HEK293 (cell line): ENCODE measurements at regions not wholly inside any gene's neighbourhood (a gene's known extent, or its start where the extent isn't known, plus 50 kb on each side); places are given as distances from the start of the nearest gene placed in this dataset.

Source experiments
- CTCF ChIA-PET: fragments of 350-600 bp; formaldehyde crosslinking; extraction: SDS; loops from one replicate; lab custom pipeline; 2021; ENCODE audit warnings: antibody characterized with exemption; lab: Yijun Ruan, JAX
- POLR2A ChIA-PET: fragments of 300-600 bp; formaldehyde crosslinking; extraction: SDS; loops from one replicate; lab custom pipeline; 2020; ENCODE audit warnings: antibody characterized with exemption, inconsistent platforms; lab: Yijun Ruan, JAX
- H3K27ac ChIP-seq: fragments of 200-500 bp; sonication (Bioruptor generic); 2 replicates; pipeline ENCODE4 v1.5.1; 2014; ENCODE audit warnings: low read depth, low read length, control low read depth, inconsistent platforms; ENCODE audit errors: extremely low read depth
- H3K36me3 ChIP-seq, 2 experiments: fragments of 200-500 bp in 1 of 2; sonication (Bioruptor generic) in 1 of 2; 1 replicate in 1 of 2; 2 replicates in 1 of 2; pipeline ENCODE4 v1.5.1; 2014 to 2017; ENCODE audit warnings: inconsistent platforms in 2 of 2, low read length in 2 of 2; ENCODE audit not compliant: control insufficient read depth in 2 of 2, insufficient read depth in 1 of 2
- H3K4me1 ChIP-seq: fragments of 200-500 bp; sonication (Bioruptor generic); 2 replicates; pipeline ENCODE4 v1.5.1; 2014; ENCODE audit warnings: mild to moderate bottlenecking, low read length, inconsistent platforms; ENCODE audit not compliant: control insufficient read depth, insufficient read depth
- H3K4me3 ChIP-seq: 2 replicates; pipeline ENCODE4 v1.5.1; 2011; ENCODE audit warnings: low read depth, mild to moderate bottlenecking, control low read depth, low read length, moderate library complexity
- H3K9me3 ChIP-seq: fragments of 200-500 bp; sonication (Bioruptor generic); 2 replicates; pipeline ENCODE4 v1.5.1; 2014; ENCODE audit warnings: low read depth, low read length, inconsistent platforms; ENCODE audit not compliant: control insufficient read depth, insufficient read depth
- BCL11A ChIP-seq: fragments of 450-650 bp; formaldehyde crosslinking; IDR thresholded peaks from 2 replicates; pipeline ENCODE4 v1.5.1; 2016; ENCODE audit warnings: low read depth, missing biosample characterization, missing genetic modification characterization
- HOXA7 ChIP-seq: sonication (generic); formaldehyde crosslinking; IDR thresholded peaks from 2 replicates; pipeline ENCODE4 v1.8.1; 2022; ENCODE audit warnings: missing genetic modification reagents, borderline replicate concordance
- KLF1 ChIP-seq: fragments of 450-650 bp; formaldehyde crosslinking; IDR thresholded peaks from 2 replicates; pipeline ENCODE4 v1.5.1; 2016; ENCODE audit warnings: missing biosample characterization, missing genetic modification characterization
- KLF10 ChIP-seq: fragments of 450-650 bp; IDR thresholded peaks from 2 replicates; pipeline ENCODE4 v1.5.1; 2018; ENCODE audit warnings: missing biosample characterization, mild to moderate bottlenecking, missing genetic modification characterization
- REPIN1 ChIP-seq: fragments of 450-650 bp; formaldehyde crosslinking; IDR thresholded peaks from 2 replicates; pipeline ENCODE4 v1.5.1; 2017; ENCODE audit warnings: missing biosample characterization, missing genetic modification characterization, low read depth
- ZBTB8A ChIP-seq: fragments of 450-650 bp; formaldehyde crosslinking; IDR thresholded peaks from 2 replicates; pipeline ENCODE4 v1.5.1; 2016; ENCODE audit warnings: missing biosample characterization, missing genetic modification characterization
- ZFP3 ChIP-seq: fragments of 450-650 bp; formaldehyde crosslinking; IDR thresholded peaks from 2 replicates; pipeline ENCODE4 v1.5.1; 2016; ENCODE audit warnings: low read depth, missing biosample characterization, missing genetic modification characterization
- ZNF174 ChIP-seq: fragments of 450-650 bp; formaldehyde crosslinking; IDR thresholded peaks from 2 replicates; pipeline ENCODE4 v1.5.0; 2017; ENCODE audit warnings: missing biosample characterization, mild to moderate bottlenecking, missing genetic modification characterization
- ZNF211 ChIP-seq: fragments of 450-650 bp; formaldehyde crosslinking; IDR thresholded peaks from 2 replicates; pipeline ENCODE4 v1.5.1; 2016; ENCODE audit warnings: low read depth, missing biosample characterization, missing genetic modification characterization
- ZNF24 ChIP-seq: fragments of 450-650 bp; formaldehyde crosslinking; IDR thresholded peaks from 2 replicates; pipeline ENCODE4 v1.5.1; 2016; ENCODE audit warnings: missing biosample characterization, missing genetic modification characterization
- ZNF350 ChIP-seq: fragments of 450-650 bp; formaldehyde crosslinking; IDR thresholded peaks from 2 replicates; pipeline ENCODE4 v1.5.0; 2017; ENCODE audit warnings: missing biosample characterization, mild to moderate bottlenecking, missing genetic modification characterization
- ZNF354C ChIP-seq: fragments of 450-650 bp; formaldehyde crosslinking; IDR thresholded peaks from 2 replicates; pipeline ENCODE4 v1.5.1; 2016; ENCODE audit warnings: missing biosample characterization, missing genetic modification characterization, low read depth, borderline replicate concordance
- ZNF423 ChIP-seq: fragments of 450-650 bp; formaldehyde crosslinking; IDR thresholded peaks from 2 replicates; pipeline ENCODE4 v1.5.1; 2016; ENCODE audit warnings: missing biosample characterization, missing genetic modification characterization
- ZNF426 ChIP-seq: fragments of 450-650 bp; formaldehyde crosslinking; IDR thresholded peaks from 2 replicates; pipeline ENCODE4 v1.5.1; 2017; ENCODE audit warnings: missing biosample characterization, missing genetic modification characterization, mild to moderate bottlenecking, inconsistent platforms, moderate library complexity
- ZNF433 ChIP-seq: fragments of 450-650 bp; formaldehyde crosslinking; IDR thresholded peaks from 2 replicates; pipeline ENCODE4 v1.5.1; 2016; ENCODE audit warnings: missing biosample characterization, missing genetic modification characterization, low read depth
- ZNF664 ChIP-seq: fragments of 450-650 bp; formaldehyde crosslinking; IDR thresholded peaks from 2 replicates; pipeline ENCODE4 v1.5.1; 2016; ENCODE audit warnings: missing biosample characterization, missing genetic modification characterization
- TF ChIP-seq, protein P1 (sequence below): fragments of 450-650 bp; formaldehyde crosslinking; IDR thresholded peaks from 2 replicates; pipeline ENCODE4 v1.5.1; 2016; ENCODE audit warnings: missing biosample characterization, missing genetic modification characterization, low read depth
- TF ChIP-seq, protein P2 (sequence below): fragments of 450-650 bp; formaldehyde crosslinking; IDR thresholded peaks from 2 replicates; pipeline ENCODE4 v1.5.1; 2016; ENCODE audit warnings: missing biosample characterization, missing genetic modification characterization, borderline replicate concordance
- TF ChIP-seq, protein P3 (sequence below): fragments of 450-650 bp; IDR thresholded peaks from 2 replicates; pipeline ENCODE4 v1.5.1; 2018; ENCODE audit warnings: missing biosample characterization, mild to moderate bottlenecking, missing genetic modification characterization
- TF ChIP-seq, protein P4 (sequence below): fragments of 450-650 bp; formaldehyde crosslinking; IDR thresholded peaks from 2 replicates; pipeline ENCODE4 v1.5.1; 2016; ENCODE audit warnings: missing biosample characterization, missing genetic modification characterization
- TF ChIP-seq, protein P5 (sequence below): fragments of 450-650 bp; IDR thresholded peaks from 2 replicates; pipeline ENCODE4 v1.5.1; 2018; ENCODE audit warnings: missing biosample characterization, missing genetic modification characterization

DNA sequence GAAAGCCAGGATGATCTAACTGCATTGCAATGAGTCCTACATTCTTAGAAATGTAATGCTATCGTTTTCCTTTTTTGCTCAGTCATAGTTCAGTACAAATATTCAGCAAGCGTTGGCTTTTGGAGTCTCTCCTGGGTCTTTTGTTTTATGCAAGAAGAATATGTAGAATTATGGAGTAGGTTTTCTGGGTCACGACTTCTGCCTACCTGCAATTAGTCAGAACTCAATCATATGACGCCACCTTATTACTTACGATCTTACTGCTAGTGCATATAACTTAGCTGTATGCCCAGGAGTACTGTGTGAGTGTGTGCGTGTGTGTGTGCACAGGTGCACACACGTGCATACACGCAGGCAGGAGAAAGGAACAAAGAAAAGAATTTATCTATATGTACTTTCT lies 640.2 kb downstream of the STK39 start (continued):
- TF ChIP-seq, protein P1, sequence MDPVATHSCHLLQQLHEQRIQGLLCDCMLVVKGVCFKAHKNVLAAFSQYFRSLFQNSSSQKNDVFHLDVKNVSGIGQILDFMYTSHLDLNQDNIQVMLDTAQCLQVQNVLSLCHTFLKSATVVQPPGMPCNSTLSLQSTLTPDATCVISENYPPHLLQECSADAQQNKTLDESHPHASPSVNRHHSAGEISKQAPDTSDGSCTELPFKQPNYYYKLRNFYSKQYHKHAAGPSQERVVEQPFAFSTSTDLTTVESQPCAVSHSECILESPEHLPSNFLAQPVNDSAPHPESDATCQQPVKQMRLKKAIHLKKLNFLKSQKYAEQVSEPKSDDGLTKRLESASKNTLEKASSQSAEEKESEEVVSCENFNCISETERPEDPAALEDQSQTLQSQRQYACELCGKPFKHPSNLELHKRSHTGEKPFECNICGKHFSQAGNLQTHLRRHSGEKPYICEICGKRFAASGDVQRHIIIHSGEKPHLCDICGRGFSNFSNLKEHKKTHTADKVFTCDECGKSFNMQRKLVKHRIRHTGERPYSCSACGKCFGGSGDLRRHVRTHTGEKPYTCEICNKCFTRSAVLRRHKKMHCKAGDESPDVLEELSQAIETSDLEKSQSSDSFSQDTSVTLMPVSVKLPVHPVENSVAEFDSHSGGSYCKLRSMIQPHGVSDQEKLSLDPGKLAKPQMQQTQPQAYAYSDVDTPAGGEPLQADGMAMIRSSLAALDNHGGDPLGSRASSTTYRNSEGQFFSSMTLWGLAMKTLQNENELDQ, result no peak

DNA sequence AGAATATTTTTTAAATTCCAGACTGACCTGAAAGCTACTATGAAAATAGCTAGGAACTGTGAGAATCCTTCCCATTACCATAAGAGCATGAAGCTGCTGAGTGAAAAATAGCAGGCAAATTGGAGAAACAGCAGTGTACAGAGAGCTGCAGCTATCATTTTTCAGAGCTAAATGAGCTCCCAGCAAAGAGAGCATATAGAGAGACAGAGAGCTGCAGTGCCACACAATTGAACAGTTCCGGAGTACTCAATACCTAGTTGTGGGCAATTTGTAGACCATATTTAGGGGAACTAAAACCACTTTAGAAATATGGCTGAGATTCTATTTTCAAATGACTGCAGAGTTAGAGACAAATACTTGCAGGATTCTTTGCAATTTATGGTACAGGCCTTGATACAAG lies 645.3 kb downstream of the STK39 start:
- Histone ChIP-seq H3K4me3 (no peak overlapping the region), H3K9me3 (no peaks in the 10 kb centered on the region), H3K27ac (no peak overlapping the region), H3K36me3 (no peaks in the 10 kb centered on the region), H3K4me1 (no peaks in the 10 kb centered on the region)
- ChIA-PET CTCF (no interaction called here), POLR2A (no interaction called here)
- no peak for TF ChIP-seq ZNF350
- TF ChIP-seq, protein P2, sequence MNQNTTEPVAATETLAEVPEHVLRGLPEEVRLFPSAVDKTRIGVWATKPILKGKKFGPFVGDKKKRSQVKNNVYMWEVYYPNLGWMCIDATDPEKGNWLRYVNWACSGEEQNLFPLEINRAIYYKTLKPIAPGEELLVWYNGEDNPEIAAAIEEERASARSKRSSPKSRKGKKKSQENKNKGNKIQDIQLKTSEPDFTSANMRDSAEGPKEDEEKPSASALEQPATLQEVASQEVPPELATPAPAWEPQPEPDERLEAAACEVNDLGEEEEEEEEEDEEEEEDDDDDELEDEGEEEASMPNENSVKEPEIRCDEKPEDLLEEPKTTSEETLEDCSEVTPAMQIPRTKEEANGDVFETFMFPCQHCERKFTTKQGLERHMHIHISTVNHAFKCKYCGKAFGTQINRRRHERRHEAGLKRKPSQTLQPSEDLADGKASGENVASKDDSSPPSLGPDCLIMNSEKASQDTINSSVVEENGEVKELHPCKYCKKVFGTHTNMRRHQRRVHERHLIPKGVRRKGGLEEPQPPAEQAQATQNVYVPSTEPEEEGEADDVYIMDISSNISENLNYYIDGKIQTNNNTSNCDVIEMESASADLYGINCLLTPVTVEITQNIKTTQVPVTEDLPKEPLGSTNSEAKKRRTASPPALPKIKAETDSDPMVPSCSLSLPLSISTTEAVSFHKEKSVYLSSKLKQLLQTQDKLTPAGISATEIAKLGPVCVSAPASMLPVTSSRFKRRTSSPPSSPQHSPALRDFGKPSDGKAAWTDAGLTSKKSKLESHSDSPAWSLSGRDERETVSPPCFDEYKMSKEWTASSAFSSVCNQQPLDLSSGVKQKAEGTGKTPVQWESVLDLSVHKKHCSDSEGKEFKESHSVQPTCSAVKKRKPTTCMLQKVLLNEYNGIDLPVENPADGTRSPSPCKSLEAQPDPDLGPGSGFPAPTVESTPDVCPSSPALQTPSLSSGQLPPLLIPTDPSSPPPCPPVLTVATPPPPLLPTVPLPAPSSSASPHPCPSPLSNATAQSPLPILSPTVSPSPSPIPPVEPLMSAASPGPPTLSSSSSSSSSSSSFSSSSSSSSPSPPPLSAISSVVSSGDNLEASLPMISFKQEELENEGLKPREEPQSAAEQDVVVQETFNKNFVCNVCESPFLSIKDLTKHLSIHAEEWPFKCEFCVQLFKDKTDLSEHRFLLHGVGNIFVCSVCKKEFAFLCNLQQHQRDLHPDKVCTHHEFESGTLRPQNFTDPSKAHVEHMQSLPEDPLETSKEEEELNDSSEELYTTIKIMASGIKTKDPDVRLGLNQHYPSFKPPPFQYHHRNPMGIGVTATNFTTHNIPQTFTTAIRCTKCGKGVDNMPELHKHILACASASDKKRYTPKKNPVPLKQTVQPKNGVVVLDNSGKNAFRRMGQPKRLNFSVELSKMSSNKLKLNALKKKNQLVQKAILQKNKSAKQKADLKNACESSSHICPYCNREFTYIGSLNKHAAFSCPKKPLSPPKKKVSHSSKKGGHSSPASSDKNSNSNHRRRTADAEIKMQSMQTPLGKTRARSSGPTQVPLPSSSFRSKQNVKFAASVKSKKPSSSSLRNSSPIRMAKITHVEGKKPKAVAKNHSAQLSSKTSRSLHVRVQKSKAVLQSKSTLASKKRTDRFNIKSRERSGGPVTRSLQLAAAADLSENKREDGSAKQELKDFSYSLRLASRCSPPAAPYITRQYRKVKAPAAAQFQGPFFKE, result no peak
- no peak for TF ChIP-seq ZNF174
- TF ChIP-seq ZNF426, result no peak

DNA sequence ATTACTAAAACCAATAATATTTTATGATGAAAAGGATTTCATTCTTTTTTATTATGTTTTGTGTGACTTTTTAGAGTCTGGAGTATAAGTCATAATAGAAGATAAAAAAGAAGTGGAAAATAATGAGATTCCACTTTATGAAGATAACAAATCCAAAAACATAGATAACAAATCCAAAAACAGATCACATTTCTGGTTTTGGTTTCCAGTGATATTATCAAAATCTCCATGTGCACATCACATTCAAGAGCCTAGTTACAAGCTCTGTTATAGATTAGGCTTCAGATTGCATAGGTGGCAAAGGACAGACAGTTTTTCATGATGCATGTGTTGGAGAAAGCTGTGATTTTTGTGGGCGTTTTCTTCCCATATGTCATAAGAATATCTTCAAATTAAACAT lies 648.2 kb downstream of the STK39 start:
- POLR2A ChIA-PET, result no interaction called here
- TF ChIP-seq ZFP3 (tag by site-specific recombination) (no peak), HOXA7 (CRISPR knock-in tag) (no peak), ZNF423 (tag by site-specific recombination) (no peak), ZBTB8A (tag by site-specific recombination) (no peak), ZNF211 (no peak), ZNF354C (tag by site-specific recombination) (no peak), ZNF24 (no peak), KLF1 (no peak), ZNF433 (tag by site-specific recombination) (no peak), BCL11A (tag by site-specific recombination) (no peak), KLF10 (tag by site-specific recombination) (no peak), ZNF664 (tag by site-specific recombination) (no peak), REPIN1 (tag by site-specific recombination) (no peak)
- TF ChIP-seq, protein P3, sequence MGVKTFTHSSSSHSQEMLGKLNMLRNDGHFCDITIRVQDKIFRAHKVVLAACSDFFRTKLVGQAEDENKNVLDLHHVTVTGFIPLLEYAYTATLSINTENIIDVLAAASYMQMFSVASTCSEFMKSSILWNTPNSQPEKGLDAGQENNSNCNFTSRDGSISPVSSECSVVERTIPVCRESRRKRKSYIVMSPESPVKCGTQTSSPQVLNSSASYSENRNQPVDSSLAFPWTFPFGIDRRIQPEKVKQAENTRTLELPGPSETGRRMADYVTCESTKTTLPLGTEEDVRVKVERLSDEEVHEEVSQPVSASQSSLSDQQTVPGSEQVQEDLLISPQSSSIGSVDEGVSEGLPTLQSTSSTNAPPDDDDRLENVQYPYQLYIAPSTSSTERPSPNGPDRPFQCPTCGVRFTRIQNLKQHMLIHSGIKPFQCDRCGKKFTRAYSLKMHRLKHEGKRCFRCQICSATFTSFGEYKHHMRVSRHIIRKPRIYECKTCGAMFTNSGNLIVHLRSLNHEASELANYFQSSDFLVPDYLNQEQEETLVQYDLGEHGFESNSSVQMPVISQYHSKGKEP (tag by site-specific recombination), result no peak
- TF ChIP-seq, protein P4, sequence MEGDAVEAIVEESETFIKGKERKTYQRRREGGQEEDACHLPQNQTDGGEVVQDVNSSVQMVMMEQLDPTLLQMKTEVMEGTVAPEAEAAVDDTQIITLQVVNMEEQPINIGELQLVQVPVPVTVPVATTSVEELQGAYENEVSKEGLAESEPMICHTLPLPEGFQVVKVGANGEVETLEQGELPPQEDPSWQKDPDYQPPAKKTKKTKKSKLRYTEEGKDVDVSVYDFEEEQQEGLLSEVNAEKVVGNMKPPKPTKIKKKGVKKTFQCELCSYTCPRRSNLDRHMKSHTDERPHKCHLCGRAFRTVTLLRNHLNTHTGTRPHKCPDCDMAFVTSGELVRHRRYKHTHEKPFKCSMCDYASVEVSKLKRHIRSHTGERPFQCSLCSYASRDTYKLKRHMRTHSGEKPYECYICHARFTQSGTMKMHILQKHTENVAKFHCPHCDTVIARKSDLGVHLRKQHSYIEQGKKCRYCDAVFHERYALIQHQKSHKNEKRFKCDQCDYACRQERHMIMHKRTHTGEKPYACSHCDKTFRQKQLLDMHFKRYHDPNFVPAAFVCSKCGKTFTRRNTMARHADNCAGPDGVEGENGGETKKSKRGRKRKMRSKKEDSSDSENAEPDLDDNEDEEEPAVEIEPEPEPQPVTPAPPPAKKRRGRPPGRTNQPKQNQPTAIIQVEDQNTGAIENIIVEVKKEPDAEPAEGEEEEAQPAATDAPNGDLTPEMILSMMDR (tag by site-specific recombination), result no peak
- TF ChIP-seq, protein P5, sequence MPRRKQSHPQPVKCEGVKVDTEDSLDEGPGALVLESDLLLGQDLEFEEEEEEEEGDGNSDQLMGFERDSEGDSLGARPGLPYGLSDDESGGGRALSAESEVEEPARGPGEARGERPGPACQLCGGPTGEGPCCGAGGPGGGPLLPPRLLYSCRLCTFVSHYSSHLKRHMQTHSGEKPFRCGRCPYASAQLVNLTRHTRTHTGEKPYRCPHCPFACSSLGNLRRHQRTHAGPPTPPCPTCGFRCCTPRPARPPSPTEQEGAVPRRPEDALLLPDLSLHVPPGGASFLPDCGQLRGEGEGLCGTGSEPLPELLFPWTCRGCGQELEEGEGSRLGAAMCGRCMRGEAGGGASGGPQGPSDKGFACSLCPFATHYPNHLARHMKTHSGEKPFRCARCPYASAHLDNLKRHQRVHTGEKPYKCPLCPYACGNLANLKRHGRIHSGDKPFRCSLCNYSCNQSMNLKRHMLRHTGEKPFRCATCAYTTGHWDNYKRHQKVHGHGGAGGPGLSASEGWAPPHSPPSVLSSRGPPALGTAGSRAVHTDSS, result no peak

More for the DNA sequence above, 648.2 kb downstream of the STK39 start:
- Histone ChIP-seq H3K27ac (no peak overlapping the region), H3K4me3 (no peak overlapping the region), H3K4me1 (no peaks in the 10 kb centered on the region), H3K9me3 (no peaks in the 10 kb centered on the region), H3K36me3 (no peaks in the 10 kb centered on the region)
- CTCF ChIA-PET, result no interaction called here
